ENCODE measurements at regions not wholly inside any gene's neighbourhood (a gene's known extent, or its start where the extent isn't known, plus 50 kb on each side); places are given as distances from the start of the nearest gene placed in this dataset.

DNA sequence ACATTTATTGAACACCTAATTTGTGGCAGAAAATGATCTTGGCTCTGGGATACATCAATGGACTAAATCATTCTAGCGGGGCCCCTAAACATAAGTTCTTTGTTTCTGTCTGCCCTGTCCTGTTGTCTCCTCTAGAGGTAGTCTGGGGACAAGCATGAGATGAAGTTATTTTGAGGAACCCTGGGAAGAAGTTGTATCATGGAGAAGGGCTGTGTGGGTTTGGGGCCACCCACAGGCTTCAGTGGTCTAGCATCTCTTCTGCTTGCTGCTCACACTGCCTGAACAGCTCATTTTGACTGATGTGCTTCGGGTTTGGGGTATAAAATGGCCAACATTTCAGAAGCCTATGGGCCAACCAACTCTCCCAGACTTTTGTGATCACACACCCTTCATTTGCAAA lies 50.3 kb upstream of the OSBPL11 start:
- no peak for DNase-seq (ENCODE audit: low read depth, low spot score)
- Histone ChIP-seq H3K4me3 (ENCODE audit: insufficient read length, low read depth) (no peak overlapping the region), H3K9ac (ENCODE audit: insufficient read length, low read depth) (no peak overlapping the region), H3K27me3 (ENCODE audit: insufficient read depth, insufficient read length) (no peaks in the 10 kb centered on the region), H3K9me3 (ENCODE audit: insufficient read depth, low read length) (no peaks in the 10 kb centered on the region), H3K4me1 (ENCODE audit: insufficient read depth, insufficient read length) (peaks cover 7% of the 10 kb centered on the region), H3K36me3 (ENCODE audit: insufficient read depth, insufficient read length, low read length) (no peaks in the 10 kb centered on the region)
- TF ChIP-seq SUZ12 (IDR thresholded peaks at IDR 0.05; ENCODE audit: extremely low read depth, insufficient read depth, insufficient read length) (no peak), ZNF274 (IDR thresholded peaks at IDR 0.05; ENCODE audit: low read depth, low read length) (no peak)

- no peak for DNase-seq (ENCODE audit: low read depth, low spot score)
- Histone ChIP-seq H3K27me3 (ENCODE audit: insufficient read depth, insufficient read length) (no peaks in the 10 kb centered on the region), H3K4me3 (ENCODE audit: insufficient read length, low read depth) (no peak overlapping the region), H3K4me1 (ENCODE audit: insufficient read depth, insufficient read length) (peaks cover 11% of the 10 kb centered on the region), H3K36me3 (ENCODE audit: insufficient read depth, insufficient read length, low read length) (no peaks in the 10 kb centered on the region), H3K9me3 (ENCODE audit: insufficient read depth, low read length) (no peaks in the 10 kb centered on the region), H3K9ac (ENCODE audit: insufficient read length, low read depth) (no peak overlapping the region)
- no peak for TF ChIP-seq SUZ12 (IDR thresholded peaks at IDR 0.05; ENCODE audit: extremely low read depth, insufficient read depth, insufficient read length)
- no peak for TF ChIP-seq ZNF274 (IDR thresholded peaks at IDR 0.05; ENCODE audit: low read depth, low read length)
- TF ChIP-seq YY1 (IDR thresholded peaks at IDR 0.05; ENCODE audit: insufficient read depth, insufficient read length): no peak
Measured at GRCh38 chr3:125646581-125646980, 51.3 kb upstream of the OSBPL11 start.

DNA sequence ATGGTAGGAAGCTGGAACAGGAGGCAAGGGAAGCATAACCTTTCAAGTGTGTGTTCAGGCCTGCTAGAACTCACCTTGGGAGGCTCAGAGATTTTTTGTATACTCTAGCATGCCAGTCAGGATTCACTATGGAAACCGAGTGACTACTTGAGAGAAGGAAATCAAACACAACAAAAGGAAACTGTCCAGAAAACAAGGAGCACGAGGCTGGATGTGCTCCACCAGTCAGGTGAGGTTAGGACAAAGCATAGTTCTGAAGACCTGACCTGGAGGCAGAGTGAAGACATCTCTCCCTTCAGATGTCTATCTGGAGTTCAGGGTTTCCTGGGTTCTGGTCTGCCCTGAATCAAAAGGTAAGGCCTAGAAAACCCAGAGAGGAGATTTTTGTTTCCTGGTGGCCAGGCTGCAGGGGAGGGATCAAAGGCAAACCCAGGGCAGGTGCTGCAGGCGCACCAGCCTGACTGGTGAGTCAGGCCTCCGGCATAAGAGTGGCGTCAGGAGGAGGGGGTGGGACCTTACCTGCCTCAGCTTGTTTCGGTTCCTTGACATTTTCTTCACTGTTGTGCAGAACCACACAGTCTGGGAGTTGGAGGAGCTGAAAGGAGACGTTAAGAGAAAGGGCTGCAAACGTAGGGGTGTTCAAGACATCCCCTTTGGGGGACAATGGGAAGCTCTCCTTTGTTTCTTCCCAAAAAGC lies 52.2 kb upstream of the OSBPL11 start:
- TF ChIP-seq SUZ12 (IDR thresholded peaks at IDR 0.05; ENCODE audit: extremely low read depth, insufficient read depth, insufficient read length): no peak
- TF ChIP-seq ZNF274 (IDR thresholded peaks at IDR 0.05; ENCODE audit: low read depth, low read length): no peak
- TF ChIP-seq YY1 (IDR thresholded peaks at IDR 0.05; ENCODE audit: insufficient read depth, insufficient read length): no peak
- Histone ChIP-seq H3K9me3 (ENCODE audit: insufficient read depth, low read length) (no peaks in the 10 kb centered on the region), H3K9ac (ENCODE audit: insufficient read length, low read depth) (no peak overlapping the region), H3K4me3 (ENCODE audit: insufficient read length, low read depth) (no peak overlapping the region), H3K36me3 (ENCODE audit: insufficient read depth, insufficient read length, low read length) (no peaks in the 10 kb centered on the region), H3K4me1 (ENCODE audit: insufficient read depth, insufficient read length) (peaks cover 11% of the 10 kb centered on the region), H3K27me3 (ENCODE audit: insufficient read depth, insufficient read length) (no peaks in the 10 kb centered on the region)
- DNase-seq (ENCODE audit: low read depth, low spot score): no peak

DNA sequence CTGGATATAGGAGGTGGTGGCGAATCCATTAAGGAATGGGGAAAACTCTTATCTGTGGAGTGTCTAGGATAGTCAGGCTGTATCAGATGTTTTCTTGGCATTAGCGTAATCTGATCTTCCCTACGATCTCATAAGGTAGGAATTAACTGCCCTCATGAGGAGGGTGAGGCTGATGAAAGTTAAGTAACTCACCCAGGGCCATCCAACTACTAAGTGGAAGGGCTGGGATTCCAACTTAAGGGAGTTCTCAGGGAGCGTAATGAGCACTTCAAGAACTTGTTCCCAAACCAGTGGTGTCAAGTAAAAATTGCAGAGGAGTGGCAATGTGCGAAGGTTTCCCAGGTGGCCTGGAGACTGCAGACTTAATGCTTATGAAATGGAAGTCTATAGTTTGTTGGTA lies 55.9 kb upstream of the OSBPL11 start:
- DNase-seq (ENCODE audit: low read depth, low spot score): no peak
- TF ChIP-seq YY1 (IDR thresholded peaks at IDR 0.05; ENCODE audit: insufficient read depth, insufficient read length) (no peak), SUZ12 (IDR thresholded peaks at IDR 0.05; ENCODE audit: extremely low read depth, insufficient read depth, insufficient read length) (no peak), ZNF274 (IDR thresholded peaks at IDR 0.05; ENCODE audit: low read depth, low read length) (no peak)
- H3K4me1 ChIP-seq (ENCODE audit: insufficient read depth, insufficient read length): peaks cover 8% of the 10 kb centered on the region

DNA sequence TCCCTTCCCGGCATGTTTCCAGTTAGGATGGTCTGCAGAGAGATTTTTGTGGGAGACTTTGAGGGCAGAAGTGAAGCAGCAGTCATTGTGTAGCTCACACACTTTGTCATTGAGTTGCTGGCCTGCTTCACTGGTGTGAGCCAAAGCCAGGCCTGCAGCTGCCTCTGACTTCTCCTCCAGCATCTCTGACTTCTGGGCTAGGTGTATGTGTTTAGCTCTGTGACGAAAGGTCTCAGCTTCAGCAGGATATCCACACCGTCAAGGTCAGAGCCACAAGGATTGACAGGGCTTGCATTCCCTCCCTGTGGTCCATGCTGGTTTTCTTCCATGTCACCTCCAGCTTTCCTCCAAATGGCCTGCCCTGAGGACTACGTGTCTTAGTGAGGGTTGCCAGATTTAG lies 57.1 kb upstream of the OSBPL11 start:
- no peak for TF ChIP-seq ZNF274 (IDR thresholded peaks at IDR 0.05; ENCODE audit: low read depth, low read length)
- Histone ChIP-seq H3K9ac (ENCODE audit: insufficient read length, low read depth) (no peak overlapping the region), H3K9me3 (ENCODE audit: insufficient read depth, low read length) (no peaks in the 10 kb centered on the region; the same call in 1 of the 2 replicates), H3K4me1 (ENCODE audit: insufficient read depth, insufficient read length) (peaks cover 8% of the 10 kb centered on the region), H3K27me3 (ENCODE audit: insufficient read depth, insufficient read length) (no peaks in the 10 kb centered on the region), H3K4me3 (ENCODE audit: insufficient read length, low read depth) (no peak overlapping the region), H3K36me3 (ENCODE audit: insufficient read depth, insufficient read length, low read length) (no peaks in the 10 kb centered on the region)
- no peak for DNase-seq (ENCODE audit: low read depth, low spot score)

More for the DNA sequence above, 55.9 kb upstream of the OSBPL11 start:
- H3K27me3 ChIP-seq (ENCODE audit: insufficient read depth, insufficient read length): no peaks in the 10 kb centered on the region
- H3K9ac ChIP-seq (ENCODE audit: insufficient read length, low read depth): no peak overlapping the region
- no peaks in the 10 kb centered on the region for H3K9me3 ChIP-seq (ENCODE audit: insufficient read depth, low read length)
- H3K36me3 ChIP-seq (ENCODE audit: insufficient read depth, insufficient read length, low read length): no peaks in the 10 kb centered on the region
- no peak overlapping the region for H3K4me3 ChIP-seq (ENCODE audit: insufficient read length, low read depth)

DNA sequence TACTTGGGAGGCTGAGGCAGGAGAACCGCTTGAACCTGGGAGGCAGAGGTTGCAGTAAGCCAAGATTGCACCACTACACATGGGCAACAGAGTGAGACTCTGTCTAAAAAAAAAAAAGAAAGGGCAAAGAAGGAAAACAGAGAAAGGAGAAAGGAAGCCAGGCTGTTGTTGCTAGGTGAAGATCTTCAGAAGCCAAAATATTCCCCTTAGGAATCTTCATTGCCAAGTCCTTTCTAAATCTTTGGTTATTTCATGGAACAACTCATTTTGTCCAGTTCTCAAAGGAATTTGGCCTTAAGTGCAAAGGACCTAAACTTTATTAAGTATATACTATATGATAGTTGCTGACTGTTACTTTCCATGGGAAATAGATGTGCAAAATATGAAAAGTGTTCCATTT lies 59.2 kb upstream of the OSBPL11 start:
- no peak for DNase-seq (ENCODE audit: low read depth, low spot score)
- no peak overlapping the region for H3K4me3 ChIP-seq (ENCODE audit: insufficient read length, low read depth)
- peaks cover 4% of the 10 kb centered on the region for H3K4me1 ChIP-seq (ENCODE audit: insufficient read depth, insufficient read length)
- H3K36me3 ChIP-seq (ENCODE audit: insufficient read depth, insufficient read length, low read length): no peaks in the 10 kb centered on the region
- H3K27me3 ChIP-seq (ENCODE audit: insufficient read depth, insufficient read length): no peaks in the 10 kb centered on the region
- no peak overlapping the region for H3K9ac ChIP-seq (ENCODE audit: insufficient read length, low read depth)
- no peaks in the 10 kb centered on the region; the same call in 1 of the 2 replicates for H3K9me3 ChIP-seq (ENCODE audit: insufficient read depth, low read length)
- TF ChIP-seq ZNF274 (IDR thresholded peaks at IDR 0.05; ENCODE audit: low read depth, low read length) (no peak), SUZ12 (IDR thresholded peaks at IDR 0.05; ENCODE audit: extremely low read depth, insufficient read depth, insufficient read length) (no peak), YY1 (IDR thresholded peaks at IDR 0.05; ENCODE audit: insufficient read depth, insufficient read length) (no peak)

GRCh38 chr3:125662675-125663074 lies 67.4 kb upstream of the OSBPL11 start:
- H3K4me3 ChIP-seq (ENCODE audit: insufficient read length, low read depth): no peak overlapping the region
- H3K9me3 ChIP-seq (ENCODE audit: insufficient read depth, low read length): no peaks in the 10 kb centered on the region
- no peaks in the 10 kb centered on the region for H3K36me3 ChIP-seq (ENCODE audit: insufficient read depth, insufficient read length, low read length)
- H3K9ac ChIP-seq (ENCODE audit: insufficient read length, low read depth): no peak overlapping the region
- no peaks in the 10 kb centered on the region for H3K27me3 ChIP-seq (ENCODE audit: insufficient read depth, insufficient read length)
- no peak for DNase-seq (ENCODE audit: low read depth, low spot score)
- TF ChIP-seq YY1 (IDR thresholded peaks at IDR 0.05; ENCODE audit: insufficient read depth, insufficient read length) (no peak), SUZ12 (IDR thresholded peaks at IDR 0.05; ENCODE audit: extremely low read depth, insufficient read depth, insufficient read length) (no peak), ZNF274 (IDR thresholded peaks at IDR 0.05; ENCODE audit: low read depth, low read length) (no peak)
- no peaks in the 10 kb centered on the region for H3K4me1 ChIP-seq (ENCODE audit: insufficient read depth, insufficient read length)
